Immature natural killer cell (primary cell): ENCODE measurements at regions not wholly inside any gene's neighbourhood (a gene's known extent, or its start where the extent isn't known, plus 50 kb on each side); places are given as distances from the start of the nearest gene placed in this dataset.

Source experiments
- DNase-seq, 3 donors: peaks; one replicate each; pipeline ENCODE4 v3.0.0; 2022; ENCODE audit warnings: mixed read lengths in 1 of 3
- H3K27ac Mint-ChIP-seq, 6 donors: one replicate each; pipeline ENCODE4 v1.8.0; 2020; ENCODE audit warnings: mixed read lengths in 6 of 6, mild to moderate bottlenecking in 5 of 6, inconsistent platforms in 4 of 6, moderate library complexity in 3 of 6
- H3K27me3 Mint-ChIP-seq, 3 donors: one replicate each; pipeline ENCODE4 v1.8.0; 2020 to 2021; ENCODE audit warnings: low read depth in 3 of 3, mild to moderate bottlenecking in 3 of 3, mixed read lengths in 3 of 3, moderate library complexity in 3 of 3, inconsistent platforms in 1 of 3
- H3K36me3 Mint-ChIP-seq, 3 donors: one replicate each; pipeline ENCODE4 v1.8.0; 2020; ENCODE audit warnings: mixed read lengths in 3 of 3, inconsistent platforms in 2 of 3, mild to moderate bottlenecking in 2 of 3
- H3K4me1 Mint-ChIP-seq, 2 donors: one replicate each; pipeline ENCODE4 v1.8.0; 2020; ENCODE audit warnings: inconsistent platforms in 2 of 2, mild to moderate bottlenecking in 2 of 2, mixed read lengths in 2 of 2, moderate library complexity in 1 of 2
- H3K4me3 Mint-ChIP-seq, 5 donors: one replicate each; pipeline ENCODE4 v1.8.0; 2020; ENCODE audit warnings: mild to moderate bottlenecking in 5 of 5, mixed read lengths in 5 of 5, inconsistent platforms in 3 of 5, moderate library complexity in 3 of 5
- H3K9me3 Mint-ChIP-seq, 6 donors: one replicate each; pipeline ENCODE4 v1.8.0; 2020; ENCODE audit warnings: mild to moderate bottlenecking in 6 of 6, mixed read lengths in 6 of 6, inconsistent platforms in 4 of 6, moderate library complexity in 3 of 6

- Mint-ChIP-seq H3K4me3 (no peak overlapping the region), H3K9me3 (no peaks in the 10 kb centered on the region), H3K27me3 (peaks cover 0 to 3% (median 0%) of the 10 kb centered on the region in 3 donors), H3K36me3 (peaks cover 0 to 4% (median 0%) of the 10 kb centered on the region in 3 donors), H3K27ac (no peak overlapping the region), H3K4me1 (peaks cover 25 to 37% of the 10 kb centered on the region in 2 donors)
- no peak for DNase-seq
Observed at GRCh38 chr5:82679660-82680059, 397.5 kb downstream of the TMEM167A start.

DNA sequence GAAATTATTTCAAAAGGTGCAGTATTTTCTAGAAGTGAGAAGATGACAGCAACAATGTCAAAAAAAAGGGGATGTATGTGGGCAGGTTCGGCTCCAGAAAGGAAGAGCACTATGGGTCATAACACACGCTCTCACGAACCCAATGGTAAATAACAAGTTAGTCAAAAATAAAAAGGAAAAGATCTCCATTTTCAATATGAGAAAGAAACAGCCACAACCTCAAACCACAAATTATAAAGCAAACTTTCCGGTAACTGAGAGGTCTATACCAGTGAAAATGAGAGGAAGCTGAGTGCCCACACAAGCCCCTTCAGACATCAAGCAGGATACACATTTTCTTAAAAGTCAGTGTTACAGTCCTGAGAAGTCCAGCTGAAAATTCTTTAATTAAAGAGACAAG lies 398.5 kb upstream of the RPS23 start:
- H3K27me3 Mint-ChIP-seq, result peaks cover 0 to 3% (median 3%) of the 10 kb centered on the region in 3 donors
- peaks cover 0 to 7% (median 0%) of the 10 kb centered on the region in 3 donors for H3K36me3 Mint-ChIP-seq
- peaks cover 25 to 47% of the 10 kb centered on the region in 2 donors for H3K4me1 Mint-ChIP-seq
- peak; percentile 30 to 43 (median 38) for DNase-seq
- H3K4me3 Mint-ChIP-seq, result peak overlapping the region; percentile 65 to 77 (median 73)
- no peaks in the 10 kb centered on the region for H3K9me3 Mint-ChIP-seq
- H3K27ac Mint-ChIP-seq, result peak overlapping the region; percentile 32 to 89 (median 82)

DNA sequence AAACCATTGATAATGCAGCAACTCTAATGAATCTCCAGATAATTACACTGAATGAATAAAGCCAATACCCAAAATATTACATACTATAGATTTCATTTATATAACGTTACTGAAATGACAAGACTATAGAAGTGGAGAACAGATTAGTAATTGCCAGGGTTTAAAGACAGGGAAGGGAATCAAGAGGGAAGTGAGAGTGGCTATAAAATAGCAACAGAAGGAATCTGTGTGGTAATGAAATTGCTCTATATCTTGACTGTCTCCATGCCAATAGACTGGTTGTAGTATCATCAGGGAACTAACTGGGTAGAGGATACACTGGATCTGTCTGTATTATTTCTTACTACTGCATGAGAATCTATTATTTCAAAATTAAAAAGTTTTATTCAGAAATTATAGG lies 396.5 kb upstream of the RPS23 start:
- peaks cover 0 to 12% (median 0%) of the 10 kb centered on the region in 3 donors for H3K36me3 Mint-ChIP-seq
- H3K9me3 Mint-ChIP-seq, result no peaks in the 10 kb centered on the region
- H3K27ac Mint-ChIP-seq, result no peak overlapping the region
- no peak for DNase-seq
- H3K4me1 Mint-ChIP-seq, result peaks cover 25 to 47% of the 10 kb centered on the region in 2 donors
- H3K4me3 Mint-ChIP-seq, result no peak overlapping the region
- peaks cover 0 to 3% (median 3%) of the 10 kb centered on the region in 3 donors for H3K27me3 Mint-ChIP-seq

DNA sequence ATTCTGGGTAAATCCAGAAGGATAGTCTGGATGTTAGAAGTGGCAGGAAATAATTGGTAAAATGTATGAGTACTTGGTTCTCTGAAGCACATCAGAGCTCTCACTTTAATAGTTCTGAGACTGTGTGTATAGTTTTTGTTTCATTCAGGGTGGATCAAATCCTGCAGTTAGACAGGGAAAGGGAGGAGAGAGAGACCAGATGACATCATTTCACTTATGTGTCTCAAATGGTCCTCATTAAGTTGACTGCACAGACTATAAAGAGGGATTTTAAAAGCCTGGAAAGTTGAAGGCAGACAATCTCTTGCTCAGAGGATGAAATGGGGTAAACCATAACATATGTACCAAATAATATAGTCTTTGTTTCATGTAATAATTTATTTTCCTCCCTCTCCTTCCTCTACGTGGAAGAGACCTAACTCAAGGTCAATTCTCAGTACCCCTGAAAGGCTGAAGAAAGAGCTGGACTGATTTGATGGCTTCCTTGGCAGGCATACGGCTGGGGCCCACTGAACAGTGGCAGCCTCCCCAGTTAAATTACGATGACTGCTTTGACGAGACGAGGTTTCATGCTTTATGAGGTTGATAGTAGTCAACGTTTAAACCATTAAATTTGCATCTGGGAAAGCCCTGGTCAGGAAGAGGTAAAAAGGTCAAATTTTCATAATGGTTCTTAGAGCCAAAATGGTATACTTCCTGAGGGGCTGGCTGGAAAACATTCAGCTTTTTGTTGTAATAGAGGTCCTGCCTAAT lies 395.1 kb upstream of the RPS23 start:
- H3K36me3 Mint-ChIP-seq, result peaks cover 0 to 12% (median 0%) of the 10 kb centered on the region in 3 donors
- H3K27ac Mint-ChIP-seq, result no peak overlapping the region
- peak overlapping the region in 1 of 5 donors; percentile 38 for H3K4me3 Mint-ChIP-seq

GRCh38 chr5:82670692-82671091 lies 392.5 kb upstream of the RPS23 start:
- Mint-ChIP-seq H3K27me3 (peaks cover 0 to 3% (median 0%) of the 10 kb centered on the region in 3 donors), H3K36me3 (peaks cover 0 to 12% (median 0%) of the 10 kb centered on the region in 3 donors), H3K4me3 (no peak overlapping the region), H3K27ac (no peak overlapping the region), H3K9me3 (no peaks in the 10 kb centered on the region), H3K4me1 (peaks cover 22 to 37% of the 10 kb centered on the region in 2 donors)
- DNase-seq, result no peak

More for the DNA sequence above, 395.1 kb upstream of the RPS23 start:
- Mint-ChIP-seq H3K27me3 (peaks cover 0 to 3% (median 3%) of the 10 kb centered on the region in 3 donors), H3K9me3 (no peaks in the 10 kb centered on the region), H3K4me1 (peaks cover 25 to 46% of the 10 kb centered on the region in 2 donors)
- DNase-seq, result no peak

- Mint-ChIP-seq H3K36me3 (peaks cover 0 to 12% (median 0%) of the 10 kb centered on the region in 3 donors), H3K27me3 (peaks cover 0 to 3% (median 0%) of the 10 kb centered on the region in 3 donors), H3K4me1 (peaks cover 26 to 37% of the 10 kb centered on the region in 2 donors), H3K9me3 (no peaks in the 10 kb centered on the region), H3K27ac (no peak overlapping the region), H3K4me3 (no peak overlapping the region)
- DNase-seq, result no peak
Observed at GRCh38 chr5:82669720-82670119, 391.6 kb upstream of the RPS23 start.

DNA sequence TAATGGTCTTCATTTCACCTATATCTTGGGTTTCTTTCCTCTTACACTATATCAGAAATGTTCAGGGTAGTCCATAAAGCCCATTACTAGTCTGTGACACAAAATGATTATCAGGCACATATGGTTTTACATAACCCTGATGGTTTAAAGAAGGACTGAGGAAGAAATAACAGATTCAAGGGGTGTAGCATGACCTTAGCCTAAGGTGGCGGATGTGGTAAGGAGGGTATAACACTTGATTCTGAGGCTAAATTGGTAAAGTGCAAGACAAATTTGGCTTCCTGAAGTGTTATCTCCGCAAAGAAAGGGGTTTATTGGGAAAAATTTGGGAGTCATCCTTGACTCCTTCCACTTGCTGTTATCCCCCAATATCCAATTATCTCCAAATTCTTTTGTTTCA lies 388.2 kb upstream of the RPS23 start:
- Mint-ChIP-seq H3K9me3 (no peaks in the 10 kb centered on the region), H3K4me1 (peaks cover 27 to 29% of the 10 kb centered on the region in 2 donors), H3K4me3 (peak overlapping the region in 4 of 5 donors; percentile 22 to 72 (median 66)), H3K27me3 (no peaks in the 10 kb centered on the region), H3K27ac (no peak overlapping the region), H3K36me3 (peaks cover 0 to 4% (median 0%) of the 10 kb centered on the region in 3 donors)
- DNase-seq, result peak in 2 of 3 donors; percentile 12

GRCh38 chr5:82664732-82665131 lies 386.6 kb upstream of the RPS23 start:
- no peaks in the 10 kb centered on the region for H3K36me3 Mint-ChIP-seq
- no peaks in the 10 kb centered on the region for H3K27me3 Mint-ChIP-seq
- peaks cover 27 to 29% of the 10 kb centered on the region in 2 donors for H3K4me1 Mint-ChIP-seq
- H3K9me3 Mint-ChIP-seq, result no peaks in the 10 kb centered on the region
- no peak overlapping the region for H3K27ac Mint-ChIP-seq
- no peak overlapping the region for H3K4me3 Mint-ChIP-seq
- DNase-seq, result no peak

DNA sequence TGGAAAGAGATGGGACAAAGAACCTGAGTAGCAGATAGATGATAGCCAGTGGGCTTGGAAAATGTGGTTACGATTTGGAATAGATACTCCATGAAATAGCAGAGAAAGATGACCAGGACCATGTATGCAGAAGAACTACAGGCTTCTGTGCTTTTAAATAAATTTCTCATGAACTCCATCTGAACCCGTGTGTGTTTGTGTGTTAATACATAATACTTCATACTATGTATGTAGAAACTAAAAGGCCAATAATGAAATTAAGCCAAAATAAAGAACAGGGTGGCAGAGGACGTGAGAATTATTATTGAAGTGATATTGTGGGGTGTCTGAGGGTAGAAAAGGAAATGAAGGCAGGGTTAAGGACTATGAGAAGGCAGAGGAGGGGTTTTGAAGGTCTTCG lies 385.1 kb upstream of the RPS23 start:
- Mint-ChIP-seq H3K4me3 (no peak overlapping the region), H3K27me3 (no peaks in the 10 kb centered on the region), H3K9me3 (no peaks in the 10 kb centered on the region), H3K4me1 (peaks cover 27 to 29% of the 10 kb centered on the region in 2 donors), H3K36me3 (no peaks in the 10 kb centered on the region), H3K27ac (no peak overlapping the region)
- no peak for DNase-seq

DNA sequence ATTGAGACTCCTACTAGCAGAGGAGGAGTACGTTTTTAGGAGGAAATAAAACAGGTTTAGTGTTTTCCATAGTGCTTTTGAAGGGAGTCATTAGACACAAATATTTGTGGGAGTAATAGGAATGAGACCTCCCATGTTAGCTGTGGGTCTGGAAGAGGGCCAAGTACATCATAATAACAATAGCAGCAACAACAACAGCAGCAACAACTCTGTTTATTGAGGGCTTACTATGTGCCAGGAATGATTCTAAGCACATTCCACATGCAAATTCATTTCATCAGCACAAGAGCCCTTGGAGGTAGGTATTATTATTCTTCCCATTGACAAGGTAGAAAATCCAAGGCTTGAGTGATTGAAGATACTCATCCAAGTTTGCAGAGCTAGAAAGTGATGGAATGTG lies 384.2 kb upstream of the RPS23 start:
- DNase-seq, result no peak
- no peak overlapping the region for H3K4me3 Mint-ChIP-seq
- no peak overlapping the region for H3K27ac Mint-ChIP-seq
- peaks cover 0 to 2% (median 0%) of the 10 kb centered on the region in 6 donors for H3K9me3 Mint-ChIP-seq
- H3K27me3 Mint-ChIP-seq, result peaks cover 0 to 2% (median 0%) of the 10 kb centered on the region in 3 donors
- peaks cover 31 to 32% of the 10 kb centered on the region in 2 donors for H3K4me1 Mint-ChIP-seq
- no peaks in the 10 kb centered on the region for H3K36me3 Mint-ChIP-seq

- no peak for DNase-seq
- H3K36me3 Mint-ChIP-seq, result no peaks in the 10 kb centered on the region
- H3K27ac Mint-ChIP-seq, result no peak overlapping the region
- no peak overlapping the region for H3K4me3 Mint-ChIP-seq
- peaks cover 0 to 2% (median 0%) of the 10 kb centered on the region in 3 donors for H3K27me3 Mint-ChIP-seq
- H3K4me1 Mint-ChIP-seq, result peaks cover 30 to 32% of the 10 kb centered on the region in 2 donors
- H3K9me3 Mint-ChIP-seq, result peaks cover 0 to 2% (median 0%) of the 10 kb centered on the region in 6 donors
Observed at GRCh38 chr5:82661933-82662332, 383.8 kb upstream of the RPS23 start.

DNA sequence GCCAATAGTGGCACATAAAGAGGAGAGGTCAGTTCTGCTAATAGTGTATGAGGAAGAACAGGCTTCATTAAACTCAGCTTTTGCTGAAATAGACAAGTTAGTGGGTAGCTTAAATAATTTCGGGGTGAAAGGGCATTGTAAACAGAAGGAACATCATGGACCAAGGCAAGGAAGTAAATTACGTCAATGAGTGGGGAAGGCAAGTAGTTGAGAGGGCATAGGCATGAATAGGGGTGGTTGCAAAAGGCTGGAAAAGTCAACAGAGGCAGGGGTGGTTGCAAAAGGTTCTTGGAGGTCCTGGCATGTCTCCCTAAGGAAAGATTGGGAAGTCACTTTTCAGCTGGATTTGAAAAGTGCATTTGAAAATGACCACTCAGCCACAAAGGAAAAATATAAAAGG lies 383.3 kb upstream of the RPS23 start:
- no peak overlapping the region for H3K27ac Mint-ChIP-seq
- no peaks in the 10 kb centered on the region for H3K36me3 Mint-ChIP-seq
- peaks cover 0 to 2% (median 0%) of the 10 kb centered on the region in 6 donors for H3K9me3 Mint-ChIP-seq
- H3K27me3 Mint-ChIP-seq, result peaks cover 0 to 2% (median 0%) of the 10 kb centered on the region in 3 donors
- no peak overlapping the region for H3K4me3 Mint-ChIP-seq
- peaks cover 30 to 32% of the 10 kb centered on the region in 2 donors for H3K4me1 Mint-ChIP-seq
- no peak for DNase-seq

DNA sequence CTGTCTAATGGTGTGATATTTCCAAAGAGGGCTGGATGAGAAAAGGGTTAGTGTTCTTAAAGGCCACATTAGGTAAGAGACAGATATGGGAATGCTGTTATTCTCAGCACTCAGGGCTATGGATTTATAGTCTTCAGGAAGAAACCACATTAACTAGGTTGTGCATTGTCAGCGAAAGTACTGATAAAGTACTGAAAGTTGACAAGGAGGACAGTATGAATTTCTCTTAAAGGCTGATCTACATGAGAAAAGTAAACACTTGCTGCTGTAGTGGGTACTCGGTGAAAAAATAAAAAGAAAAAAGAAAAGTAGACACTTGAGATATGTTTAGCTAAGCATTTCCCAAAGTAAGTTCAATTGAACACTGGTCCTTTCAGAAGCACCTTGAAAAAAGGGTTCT lies 381.0 kb upstream of the RPS23 start:
- no peak for DNase-seq
- Mint-ChIP-seq H3K27ac (no peak overlapping the region), H3K4me1 (peaks cover 17 to 19% of the 10 kb centered on the region in 2 donors), H3K4me3 (no peak overlapping the region), H3K27me3 (peaks cover 0 to 2% (median 0%) of the 10 kb centered on the region in 3 donors), H3K9me3 (peaks cover 0 to 2% (median 0%) of the 10 kb centered on the region in 6 donors), H3K36me3 (no peaks in the 10 kb centered on the region)

GRCh38 chr5:82657033-82657699 lies 379.0 kb upstream of the RPS23 start:
- Mint-ChIP-seq H3K4me3 (no peak overlapping the region), H3K36me3 (no peaks in the 10 kb centered on the region), H3K4me1 (peaks cover 17 to 19% of the 10 kb centered on the region in 2 donors), H3K27me3 (peaks cover 0 to 2% (median 0%) of the 10 kb centered on the region in 3 donors), H3K27ac (no peak overlapping the region), H3K9me3 (peaks cover 0 to 2% (median 0%) of the 10 kb centered on the region in 6 donors)
- DNase-seq, result no peak
